H9 (cell line): ENCODE measurements at regions not wholly inside any gene's neighbourhood (a gene's known extent, or its start where the extent isn't known, plus 50 kb on each side); places are given as distances from the start of the nearest gene placed in this dataset.

Experiments used
- DNase-seq: peaks from one replicate; pipeline ENCODE4 v3.0.0-alpha.2; 2017
- H2AFZ ChIP-seq: one replicate; pipeline ENCODE4 v1.6.1; 2013; ENCODE audit warnings: mild to moderate bottlenecking, low read length, control low read depth, moderate library complexity
- H2AK5ac ChIP-seq: 2 replicates; pipeline ENCODE4 v1.6.1; 2013; ENCODE audit warnings: low read length, control low read depth, mixed read lengths; ENCODE audit not compliant: insufficient read length
- H2BK120ac ChIP-seq: one replicate; pipeline ENCODE4 v1.6.1; 2013; ENCODE audit warnings: low read depth, mild to moderate bottlenecking, low read length, control low read depth, inconsistent platforms; ENCODE audit not compliant: poor library complexity, severe bottlenecking
- H2BK12ac ChIP-seq: 2 replicates; pipeline ENCODE4 v1.6.1; 2013; ENCODE audit warnings: low read length, control low read depth, mixed read lengths, low read depth; ENCODE audit not compliant: insufficient read length
- H2BK15ac ChIP-seq: 2 replicates; pipeline ENCODE4 v1.6.1; 2013; ENCODE audit warnings: low read depth, low read length, control low read depth
- H2BK20ac ChIP-seq: one replicate; pipeline ENCODE4 v1.6.1; 2013; ENCODE audit warnings: low read depth, mild to moderate bottlenecking, low read length, control low read depth, inconsistent platforms; ENCODE audit not compliant: poor library complexity, severe bottlenecking
- H2BK5ac ChIP-seq: 2 replicates; pipeline ENCODE4 v1.6.1; 2013; ENCODE audit warnings: low read length, control low read depth, mixed read lengths; ENCODE audit not compliant: insufficient read length
- H3K14ac ChIP-seq: 2 replicates; pipeline ENCODE4 v1.6.1; 2013; ENCODE audit warnings: low read length, control low read depth; ENCODE audit not compliant: insufficient read depth
- H3K18ac ChIP-seq: 2 replicates; pipeline ENCODE4 v1.6.1; 2013; ENCODE audit warnings: low read depth, mild to moderate bottlenecking, mixed read lengths, low read length, control low read depth; ENCODE audit not compliant: insufficient read length
- H3K23ac ChIP-seq: 2 replicates; pipeline ENCODE4 v1.6.1; 2013; ENCODE audit warnings: low read length, control low read depth, mixed read lengths, low read depth; ENCODE audit not compliant: insufficient read length
- H3K23me2 ChIP-seq: 2 replicates; pipeline ENCODE4 v1.6.1; 2013; ENCODE audit warnings: low read depth, mild to moderate bottlenecking, mixed read lengths, low read length, control low read depth; ENCODE audit not compliant: insufficient read length, poor library complexity, severe bottlenecking
- H3K27ac ChIP-seq: 2 replicates; pipeline ENCODE4 v1.5.1; 2013; ENCODE audit warnings: low read length, control low read depth, mixed read lengths, low read depth; ENCODE audit not compliant: insufficient read length
- H3K27me3 ChIP-seq: 2 replicates; pipeline ENCODE4 v1.6.1; 2013; ENCODE audit warnings: low read length, control low read depth, inconsistent platforms; ENCODE audit not compliant: insufficient read depth
- H3K4ac ChIP-seq: 2 replicates; pipeline ENCODE4 v1.6.1; 2013; ENCODE audit warnings: low read depth, mild to moderate bottlenecking, control low read depth, inconsistent platforms, low read length, moderate library complexity
- H3K4me1 ChIP-seq: 2 replicates; pipeline ENCODE4 v1.6.1; 2013; ENCODE audit warnings: low read length, control low read depth, inconsistent platforms; ENCODE audit not compliant: insufficient read depth
- H3K4me2 ChIP-seq: 2 replicates; pipeline ENCODE4 v1.6.1; 2013; ENCODE audit warnings: low read length, control low read depth, mixed read lengths; ENCODE audit not compliant: insufficient read length, insufficient read depth
- H3K56ac ChIP-seq: 2 replicates; pipeline ENCODE4 v1.6.1; 2013; ENCODE audit warnings: low read depth, mild to moderate bottlenecking, mixed read lengths, low read length, control low read depth; ENCODE audit not compliant: insufficient read length
- H3K79me1 ChIP-seq: 2 replicates; pipeline ENCODE4 v1.6.1; 2013; ENCODE audit warnings: low read depth, mild to moderate bottlenecking, moderate library complexity, low read length, control low read depth, inconsistent platforms; ENCODE audit not compliant: insufficient read depth, poor library complexity, severe bottlenecking
- H3K79me2 ChIP-seq: 2 replicates; pipeline ENCODE4 v1.6.1; 2013; ENCODE audit warnings: low read length, control low read depth, inconsistent platforms; ENCODE audit not compliant: insufficient read depth
- H3K9ac ChIP-seq: 2 replicates; pipeline ENCODE4 v1.6.1; 2013; ENCODE audit warnings: low read length, control low read depth, mixed read lengths; ENCODE audit not compliant: insufficient read length; ENCODE audit errors: extremely low read depth
- H3K9me3 ChIP-seq: one replicate; pipeline ENCODE4 v1.6.1; 2013; ENCODE audit warnings: low read depth, low read length, inconsistent platforms; ENCODE audit not compliant: control insufficient read depth
- H3T11ph ChIP-seq: one replicate; pipeline ENCODE4 v1.6.1; 2013; ENCODE audit warnings: mild to moderate bottlenecking, low read length, control low read depth, inconsistent platforms
- H4K20me1 ChIP-seq: one replicate; pipeline ENCODE4 v1.6.1; 2013; ENCODE audit not compliant: control insufficient read depth, insufficient read length, insufficient read depth
- H4K5ac ChIP-seq: 2 replicates; pipeline ENCODE4 v1.6.1; 2013; ENCODE audit warnings: low read depth, mild to moderate bottlenecking, mixed read lengths, low read length, control low read depth; ENCODE audit not compliant: insufficient read length
- H4K8ac ChIP-seq: replicated peaks from 2 replicates; pipeline ENCODE4 v1.6.1; 2013; ENCODE audit warnings: low read length, control low read depth, mixed read lengths, low read depth; ENCODE audit not compliant: insufficient read length
- H4K91ac ChIP-seq: 2 replicates; pipeline ENCODE4 v1.6.1; 2013; ENCODE audit warnings: low read depth, mild to moderate bottlenecking, moderate library complexity, mixed read lengths, low read length, control low read depth; ENCODE audit not compliant: insufficient read length
- H3K27ac Mint-ChIP-seq, 3 experiments: 2 replicates in 2 of 3; 3 replicates in 1 of 3; pipeline ENCODE4 v1.8.0; 2020 to 2021; ENCODE audit warnings: mixed read lengths in 3 of 3, mild to moderate bottlenecking in 1 of 3, moderate library complexity in 1 of 3
- H3K27me3 Mint-ChIP-seq: 2 replicates; pipeline ENCODE4 v1.8.0; 2021; ENCODE audit warnings: low read depth, mild to moderate bottlenecking, moderate library complexity, mixed read lengths
- H3K36me3 Mint-ChIP-seq, 3 experiments: 2 replicates in 2 of 3; 3 replicates in 1 of 3; pipeline ENCODE4 v1.8.0; 2020 to 2021; ENCODE audit warnings: low read depth in 3 of 3, mixed read lengths in 3 of 3; ENCODE audit not compliant: insufficient read depth in 1 of 3
- H3K4me1 Mint-ChIP-seq, 2 experiments: 2 replicates each; pipeline ENCODE4 v1.8.0; 2020; ENCODE audit warnings: mixed read lengths in 2 of 2
- H3K4me3 Mint-ChIP-seq, 2 experiments: 2 replicates in 1 of 2; 3 replicates in 1 of 2; pipeline ENCODE4 v1.8.0; 2020 to 2021; ENCODE audit warnings: mild to moderate bottlenecking in 2 of 2, mixed read lengths in 2 of 2, moderate library complexity in 1 of 2
- H3K9me3 Mint-ChIP-seq, 2 experiments: 2 replicates in 1 of 2; 3 replicates in 1 of 2; pipeline ENCODE4 v1.8.0; 2020; ENCODE audit warnings: mild to moderate bottlenecking in 2 of 2, mixed read lengths in 2 of 2, moderate library complexity in 1 of 2
- WGBS: extraction: QIAGEN DNeasy Blood & Tissue Kit; methylation state at CpG from one replicate; pipeline ENCODE4 v1.1.7; 2013; ENCODE audit warnings: missing lambda C conversion rate, low lambda C conversion rate, mixed read lengths; ENCODE audit not compliant: insufficient read length; ENCODE audit errors: extremely low coverage; 5-methylcytosine and 5-hydroxymethylcytosine counted together
- TF ChIP-seq, protein P1 (sequence below): fragments of 200-600 bp; sonication (generic); conservative IDR thresholded peaks from 3 replicates; pipeline ENCODE4 v1.8.0; 2021; ENCODE audit warnings: antibody characterized with exemption, mild to moderate bottlenecking

DNA sequence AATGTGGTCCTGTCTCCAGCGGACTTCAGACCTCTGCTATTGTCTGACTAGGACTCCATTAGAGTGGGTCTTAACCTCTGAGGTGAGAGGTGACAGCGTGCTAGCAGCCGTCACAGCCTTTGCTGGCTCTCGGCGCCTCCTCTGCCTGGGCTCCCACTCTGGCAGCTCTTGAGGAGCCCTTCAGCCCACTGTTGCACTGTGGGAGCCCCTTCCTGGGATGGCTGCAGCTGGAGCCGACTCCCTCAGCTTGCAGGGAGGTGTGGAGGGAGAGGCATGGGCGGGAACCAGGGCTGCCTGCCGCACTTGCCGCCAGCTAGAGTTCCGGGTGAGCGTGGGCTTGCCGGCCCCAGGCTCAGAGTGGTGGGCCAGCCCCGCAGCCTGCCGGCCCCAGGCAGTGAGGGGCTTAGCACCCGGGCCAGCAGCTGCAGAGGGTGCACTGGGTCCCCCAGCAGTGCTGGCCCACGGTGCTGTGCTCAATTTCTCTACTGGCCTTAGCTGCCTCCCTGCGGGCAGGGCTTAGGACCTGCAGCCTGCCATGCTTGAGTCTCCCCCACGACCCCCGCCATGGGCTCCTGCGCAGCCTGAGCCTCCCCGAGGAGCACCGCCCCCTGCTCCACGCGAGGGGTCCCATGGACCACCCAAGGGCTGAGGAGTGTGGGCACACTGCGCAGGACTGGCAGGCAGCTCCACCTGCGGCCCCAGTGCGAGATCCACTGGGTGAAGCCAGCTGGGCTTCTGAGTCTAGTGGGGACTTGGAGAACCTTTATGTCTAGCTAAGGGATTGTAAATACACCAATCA lies 163.4 kb upstream of the ITM2A start:
- Histone ChIP-seq H2BK5ac (no peak overlapping the region), H3K79me2 (no peaks in the 10 kb centered on the region), H3K79me1 (no peaks in the 10 kb centered on the region), H3K27ac (no peak overlapping the region), H3K4me2 (no peak overlapping the region), H3K27me3 (no peaks in the 10 kb centered on the region), H4K5ac (no peak overlapping the region), H3T11ph (no peak overlapping the region), H3K9ac (no peak overlapping the region), H4K91ac (no peak overlapping the region), H3K14ac (no peak overlapping the region), H3K23me2 (no peaks in the 10 kb centered on the region), H3K4me1 (no peaks in the 10 kb centered on the region), H2AK5ac (no peak overlapping the region), H4K8ac (no peak overlapping the region), H2AFZ (no peak overlapping the region), H3K23ac (no peak overlapping the region), H3K18ac (no peak overlapping the region), H2BK15ac (no peak overlapping the region), H2BK12ac (no peak overlapping the region), H3K4ac (no peak overlapping the region), H3K56ac (no peak overlapping the region), H3K9me3 (peaks cover 35% of the 10 kb centered on the region), H2BK120ac (no peak overlapping the region), H2BK20ac (no peak overlapping the region), H4K20me1 (no peaks in the 10 kb centered on the region)
- Mint-ChIP-seq H3K4me3 (no peak overlapping the region), H3K27me3 (peaks cover 2% of the 10 kb centered on the region; the same call in 1 of the 2 replicates), H3K36me3 (peaks cover under 1 to 6% (median 2%) of the 10 kb centered on the region in 3 experiments; a peak in 6 of 7 replicates), H3K4me1 (peaks cover 3% of the 10 kb centered on the region in 2 experiments; a peak in 1 of 4 replicates), H3K9me3 (peaks cover 71 to 80% of the 10 kb centered on the region in 2 experiments), H3K27ac (no peak overlapping the region)
- TF ChIP-seq, protein P1, sequence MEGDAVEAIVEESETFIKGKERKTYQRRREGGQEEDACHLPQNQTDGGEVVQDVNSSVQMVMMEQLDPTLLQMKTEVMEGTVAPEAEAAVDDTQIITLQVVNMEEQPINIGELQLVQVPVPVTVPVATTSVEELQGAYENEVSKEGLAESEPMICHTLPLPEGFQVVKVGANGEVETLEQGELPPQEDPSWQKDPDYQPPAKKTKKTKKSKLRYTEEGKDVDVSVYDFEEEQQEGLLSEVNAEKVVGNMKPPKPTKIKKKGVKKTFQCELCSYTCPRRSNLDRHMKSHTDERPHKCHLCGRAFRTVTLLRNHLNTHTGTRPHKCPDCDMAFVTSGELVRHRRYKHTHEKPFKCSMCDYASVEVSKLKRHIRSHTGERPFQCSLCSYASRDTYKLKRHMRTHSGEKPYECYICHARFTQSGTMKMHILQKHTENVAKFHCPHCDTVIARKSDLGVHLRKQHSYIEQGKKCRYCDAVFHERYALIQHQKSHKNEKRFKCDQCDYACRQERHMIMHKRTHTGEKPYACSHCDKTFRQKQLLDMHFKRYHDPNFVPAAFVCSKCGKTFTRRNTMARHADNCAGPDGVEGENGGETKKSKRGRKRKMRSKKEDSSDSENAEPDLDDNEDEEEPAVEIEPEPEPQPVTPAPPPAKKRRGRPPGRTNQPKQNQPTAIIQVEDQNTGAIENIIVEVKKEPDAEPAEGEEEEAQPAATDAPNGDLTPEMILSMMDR, result no peak
- no CpG with 5 or more reads among the region's 27 CpGs for WGBS
- no peak for DNase-seq
